Activated T-cell treated with anti-CD3 and anti-CD28 coated beads for 24 hours (primary cell): ENCODE measurements at regions not wholly inside any gene's neighbourhood (a gene's known extent, or its start where the extent isn't known, plus 50 kb on each side); places are given as distances from the start of the nearest gene placed in this dataset.
"Not testable (repeated sequence)": the region's sequence is repeated elsewhere in the genome, so short reads cannot be mapped to it uniquely, and the experiment has no call there.

ENCODE experiments used
- DNase-seq: peaks from one replicate; pipeline ENCODE4 v3.0.0-alpha.2; 2020; ENCODE audit warnings: low read depth

- no peak for DNase-seq
Measured at GRCh38 chr4:112007391-112007790, 137.9 kb upstream of the FAM241A start.

GRCh38 chr4:112015960-112016359 lies 129.3 kb upstream of the FAM241A start:
- DNase-seq, result no peak

GRCh38 chr4:112023402-112023950 lies 121.8 kb upstream of the FAM241A start:
- DNase-seq, result no peak

- no peak for DNase-seq
Measured at GRCh38 chr4:112026058-112026457, 119.2 kb upstream of the FAM241A start.

GRCh38 chr4:112029771-112030171 lies 115.5 kb upstream of the FAM241A start:
- no peak for DNase-seq

- no peak for DNase-seq
Measured at GRCh38 chr4:112031712-112032328, 113.4 kb upstream of the FAM241A start.

GRCh38 chr4:112036886-112037285 lies 108.4 kb upstream of the FAM241A start:
- DNase-seq, result no peak

GRCh38 chr4:112038861-112039260 lies 106.4 kb upstream of the FAM241A start:
- no peak for DNase-seq

GRCh38 chr4:112049119-112049518 lies 96.1 kb upstream of the FAM241A start:
- not testable (repeated sequence) for DNase-seq

- no peak for DNase-seq
Measured at GRCh38 chr4:112053825-112054350, 91.4 kb upstream of the FAM241A start.

GRCh38 chr4:112055100-112055499 lies 90.2 kb upstream of the FAM241A start:
- DNase-seq, result no peak

GRCh38 chr4:112057470-112057869 lies 87.8 kb upstream of the FAM241A start:
- DNase-seq, result no peak

GRCh38 chr4:112058433-112058832 lies 86.8 kb upstream of the FAM241A start:
- DNase-seq, result no peak

GRCh38 chr4:112060212-112060611 lies 85.0 kb upstream of the FAM241A start:
- DNase-seq, result no peak

- DNase-seq, result no peak
Measured at GRCh38 chr4:112061207-112061817, 83.9 kb upstream of the FAM241A start.

GRCh38 chr4:112063260-112063659 lies 82.0 kb upstream of the FAM241A start:
- DNase-seq, result no peak

GRCh38 chr4:112069110-112069509 lies 76.1 kb upstream of the FAM241A start:
- DNase-seq, result no peak

- DNase-seq, result no peak
Measured at GRCh38 chr4:112073181-112073580, 72.1 kb upstream of the FAM241A start.

GRCh38 chr4:112075129-112075753 lies 70.0 kb upstream of the FAM241A start:
- DNase-seq, result peak; percentile 8

- no peak for DNase-seq
Measured at GRCh38 chr4:112075906-112076305, 69.3 kb upstream of the FAM241A start.

- DNase-seq, result no peak
Measured at GRCh38 chr4:112076919-112077608, 68.2 kb upstream of the FAM241A start.

GRCh38 chr4:112077743-112078142 lies 67.5 kb upstream of the FAM241A start:
- DNase-seq, result no peak
